ENCODE measurements at regions not wholly inside any gene's neighbourhood (a gene's known extent, or its start where the extent isn't known, plus 50 kb on each side); places are given as distances from the start of the nearest gene placed in this dataset.
A peak's percentile ranks its signal among the peaks of the same experiment; 100 is the strongest.

DNA sequence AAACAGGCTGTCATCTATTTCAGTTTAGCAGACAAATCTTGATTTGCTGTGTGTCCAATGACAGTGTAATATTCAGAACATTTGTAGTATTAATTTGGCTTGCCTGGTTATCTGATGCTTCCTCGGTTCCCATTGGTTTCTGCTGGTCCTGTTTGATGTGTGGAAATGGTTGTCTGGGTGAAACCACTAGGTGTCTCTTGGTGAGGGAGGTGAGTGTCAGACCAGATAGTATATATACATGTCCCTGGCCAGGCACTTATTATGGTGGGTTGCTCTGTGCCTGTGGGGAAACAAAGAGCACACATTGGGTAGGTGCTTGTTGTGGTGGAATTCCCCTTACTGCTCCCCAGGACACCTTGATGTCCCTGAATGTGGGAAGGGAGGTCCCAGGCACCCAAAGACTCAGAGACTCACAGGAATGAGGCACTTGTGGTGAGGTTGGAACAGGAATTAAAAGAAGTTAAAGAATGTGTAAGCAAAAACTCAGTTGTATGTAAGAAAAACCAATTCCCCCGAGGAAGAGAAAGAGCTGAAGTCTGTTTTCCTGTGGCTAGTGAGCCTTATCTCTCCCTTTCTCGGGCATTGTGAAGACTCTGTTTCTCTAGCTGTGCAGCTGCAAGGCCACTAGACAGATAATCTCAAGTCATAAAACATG, 1519.1 kb downstream of the BRINP3 start:
- no peak overlapping the region for H3K4me2 ChIP-seq
- ChIA-PET CTCF (no interaction called here), POLR2A (no interaction called here)
- H3K4me1 ChIP-seq = no peaks in the 10 kb centered on the region
- DNase-seq (ENCODE audit: low read depth in 1 of 2, low spot score in 1 of 2) = no peak
- H3K27ac ChIP-seq = no peak overlapping the region
- 26% methylated on average over 3 of the region's 3 CpGs for WGBS (ENCODE audit: missing lambda C conversion rate)
- FAIRE-seq = no peak
- peak in 1 of 2 experiments; percentile 43; a peak in 1 of 6 replicates for ATAC-seq
- H3K4me3 ChIP-seq = no peak overlapping the region
- H3K9me3 ChIP-seq = no peaks in the 10 kb centered on the region
- no peak for TF ChIP-seq RFX5 (IDR thresholded peaks at IDR 0.05)
- TF ChIP-seq SREBF2 (IDR thresholded peaks at IDR 0.05) = no peak
- TF ChIP-seq ZNF302 (CRISPR knock-in tag; IDR thresholded peaks at IDR 0.05) = no peak
- TF ChIP-seq ESRRA (IDR thresholded peaks at IDR 0.05; ENCODE audit: borderline replicate concordance, low read length) = no peak
- no peak for TF ChIP-seq EP300 (IDR thresholded peaks at IDR 0.05)
- TF ChIP-seq, protein P1, sequence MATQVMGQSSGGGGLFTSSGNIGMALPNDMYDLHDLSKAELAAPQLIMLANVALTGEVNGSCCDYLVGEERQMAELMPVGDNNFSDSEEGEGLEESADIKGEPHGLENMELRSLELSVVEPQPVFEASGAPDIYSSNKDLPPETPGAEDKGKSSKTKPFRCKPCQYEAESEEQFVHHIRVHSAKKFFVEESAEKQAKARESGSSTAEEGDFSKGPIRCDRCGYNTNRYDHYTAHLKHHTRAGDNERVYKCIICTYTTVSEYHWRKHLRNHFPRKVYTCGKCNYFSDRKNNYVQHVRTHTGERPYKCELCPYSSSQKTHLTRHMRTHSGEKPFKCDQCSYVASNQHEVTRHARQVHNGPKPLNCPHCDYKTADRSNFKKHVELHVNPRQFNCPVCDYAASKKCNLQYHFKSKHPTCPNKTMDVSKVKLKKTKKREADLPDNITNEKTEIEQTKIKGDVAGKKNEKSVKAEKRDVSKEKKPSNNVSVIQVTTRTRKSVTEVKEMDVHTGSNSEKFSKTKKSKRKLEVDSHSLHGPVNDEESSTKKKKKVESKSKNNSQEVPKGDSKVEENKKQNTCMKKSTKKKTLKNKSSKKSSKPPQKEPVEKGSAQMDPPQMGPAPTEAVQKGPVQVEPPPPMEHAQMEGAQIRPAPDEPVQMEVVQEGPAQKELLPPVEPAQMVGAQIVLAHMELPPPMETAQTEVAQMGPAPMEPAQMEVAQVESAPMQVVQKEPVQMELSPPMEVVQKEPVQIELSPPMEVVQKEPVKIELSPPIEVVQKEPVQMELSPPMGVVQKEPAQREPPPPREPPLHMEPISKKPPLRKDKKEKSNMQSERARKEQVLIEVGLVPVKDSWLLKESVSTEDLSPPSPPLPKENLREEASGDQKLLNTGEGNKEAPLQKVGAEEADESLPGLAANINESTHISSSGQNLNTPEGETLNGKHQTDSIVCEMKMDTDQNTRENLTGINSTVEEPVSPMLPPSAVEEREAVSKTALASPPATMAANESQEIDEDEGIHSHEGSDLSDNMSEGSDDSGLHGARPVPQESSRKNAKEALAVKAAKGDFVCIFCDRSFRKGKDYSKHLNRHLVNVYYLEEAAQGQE (IDR thresholded peaks at IDR 0.05) = no peak
- TF ChIP-seq, protein P2, sequence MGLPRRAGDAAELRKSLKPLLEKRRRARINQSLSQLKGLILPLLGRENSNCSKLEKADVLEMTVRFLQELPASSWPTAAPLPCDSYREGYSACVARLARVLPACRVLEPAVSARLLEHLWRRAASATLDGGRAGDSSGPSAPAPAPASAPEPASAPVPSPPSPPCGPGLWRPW (IDR thresholded peaks at IDR 0.05) = no peak
- TF ChIP-seq RAD21 (conservative IDR thresholded peaks at IDR 0.05 in 1 of 2, IDR thresholded peaks at IDR 0.05 in 1 of 2) = no peak
- no peak for TF ChIP-seq MYC (IDR thresholded peaks at IDR 0.05; ENCODE audit: borderline replicate concordance, low read length)

DNA sequence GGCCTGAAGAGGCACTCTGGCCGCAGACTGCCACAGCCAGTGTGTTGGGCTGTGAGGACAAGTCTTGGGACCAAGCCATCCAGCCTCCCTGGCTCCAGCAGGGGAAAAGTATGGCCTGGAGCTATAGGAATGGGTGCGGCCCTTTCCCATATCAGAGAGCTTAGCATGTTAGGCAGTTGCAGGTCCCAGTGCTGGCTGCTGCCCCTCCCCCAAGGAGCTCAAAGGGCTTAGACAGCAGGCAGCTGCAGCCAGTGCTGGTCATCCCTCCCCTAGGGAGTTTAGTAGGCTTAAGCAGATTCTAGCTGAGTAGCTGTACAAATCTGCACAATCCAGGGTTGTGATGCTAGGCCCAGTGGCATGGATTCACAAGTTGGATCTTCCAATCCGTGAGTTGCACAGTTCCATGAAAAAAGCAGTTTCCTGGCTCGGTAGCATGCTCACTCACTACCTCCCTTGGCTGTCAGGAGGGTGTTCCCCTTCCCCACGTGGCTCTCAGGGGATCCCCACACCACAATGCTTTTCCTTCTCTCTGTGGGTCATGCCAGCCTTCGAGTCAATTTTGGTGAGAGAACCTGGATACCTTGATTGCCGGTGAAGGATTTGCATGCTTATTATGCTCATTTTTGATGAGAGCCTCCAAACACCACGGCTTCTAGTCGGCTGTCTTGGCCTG, 1490.8 kb downstream of the BRINP3 start:
- Histone ChIP-seq H3K4me2 (no peak overlapping the region), H3K4me3 (no peak overlapping the region), H3K9me3 (no peaks in the 10 kb centered on the region), H3K27ac (no peak overlapping the region), H3K4me1 (no peaks in the 10 kb centered on the region)
- no peak for ATAC-seq
- DNase-seq (ENCODE audit: low read depth in 1 of 2, low spot score in 1 of 2) = no peak
- FAIRE-seq = no peak
- no peak for TF ChIP-seq SMC3 (IDR thresholded peaks at IDR 0.05)
- no peak for TF ChIP-seq MAFK (IDR thresholded peaks at IDR 0.05; ENCODE audit: partially characterized antibody)
- TF ChIP-seq, protein P3, sequence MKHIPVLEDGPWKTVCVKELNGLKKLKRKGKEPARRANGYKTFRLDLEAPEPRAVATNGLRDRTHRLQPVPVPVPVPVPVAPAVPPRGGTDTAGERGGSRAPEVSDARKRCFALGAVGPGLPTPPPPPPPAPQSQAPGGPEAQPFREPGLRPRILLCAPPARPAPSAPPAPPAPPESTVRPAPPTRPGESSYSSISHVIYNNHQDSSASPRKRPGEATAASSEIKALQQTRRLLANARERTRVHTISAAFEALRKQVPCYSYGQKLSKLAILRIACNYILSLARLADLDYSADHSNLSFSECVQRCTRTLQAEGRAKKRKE (CRISPR knock-in tag; IDR thresholded peaks at IDR 0.05; ENCODE audit: low read depth) = no peak
- TF ChIP-seq, protein P4, sequence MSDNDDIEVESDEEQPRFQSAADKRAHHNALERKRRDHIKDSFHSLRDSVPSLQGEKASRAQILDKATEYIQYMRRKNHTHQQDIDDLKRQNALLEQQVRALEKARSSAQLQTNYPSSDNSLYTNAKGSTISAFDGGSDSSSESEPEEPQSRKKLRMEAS (IDR thresholded peaks at IDR 0.05) = no peak
- no peak for TF ChIP-seq KDM5A (IDR thresholded peaks at IDR 0.05)
- no peak for TF ChIP-seq HDAC2 (IDR thresholded peaks at IDR 0.05)
- TF ChIP-seq, protein P5, sequence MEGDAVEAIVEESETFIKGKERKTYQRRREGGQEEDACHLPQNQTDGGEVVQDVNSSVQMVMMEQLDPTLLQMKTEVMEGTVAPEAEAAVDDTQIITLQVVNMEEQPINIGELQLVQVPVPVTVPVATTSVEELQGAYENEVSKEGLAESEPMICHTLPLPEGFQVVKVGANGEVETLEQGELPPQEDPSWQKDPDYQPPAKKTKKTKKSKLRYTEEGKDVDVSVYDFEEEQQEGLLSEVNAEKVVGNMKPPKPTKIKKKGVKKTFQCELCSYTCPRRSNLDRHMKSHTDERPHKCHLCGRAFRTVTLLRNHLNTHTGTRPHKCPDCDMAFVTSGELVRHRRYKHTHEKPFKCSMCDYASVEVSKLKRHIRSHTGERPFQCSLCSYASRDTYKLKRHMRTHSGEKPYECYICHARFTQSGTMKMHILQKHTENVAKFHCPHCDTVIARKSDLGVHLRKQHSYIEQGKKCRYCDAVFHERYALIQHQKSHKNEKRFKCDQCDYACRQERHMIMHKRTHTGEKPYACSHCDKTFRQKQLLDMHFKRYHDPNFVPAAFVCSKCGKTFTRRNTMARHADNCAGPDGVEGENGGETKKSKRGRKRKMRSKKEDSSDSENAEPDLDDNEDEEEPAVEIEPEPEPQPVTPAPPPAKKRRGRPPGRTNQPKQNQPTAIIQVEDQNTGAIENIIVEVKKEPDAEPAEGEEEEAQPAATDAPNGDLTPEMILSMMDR (IDR thresholded peaks at IDR 0.05) = no peak
- TF ChIP-seq BHLHE40 (IDR thresholded peaks at IDR 0.05; ENCODE audit: low read depth, low read length) = no peak
- TF ChIP-seq, protein P2 (IDR thresholded peaks at IDR 0.05) = no peak
- TF ChIP-seq HOXB5 (CRISPR knock-in tag; IDR thresholded peaks at IDR 0.05) = no peak
- no peak for TF ChIP-seq NFE2L2 (conservative IDR thresholded peaks at IDR 0.05; ENCODE audit: low read length)
- TF ChIP-seq POLR2A (IDR thresholded peaks at IDR 0.05; ENCODE audit: low read length) = no peak
- no peak for TF ChIP-seq JUN (IDR thresholded peaks at IDR 0.05)
- no peak for TF ChIP-seq RAD21 (conservative IDR thresholded peaks at IDR 0.05 in 1 of 2, IDR thresholded peaks at IDR 0.05 in 1 of 2)
- no peak for TF ChIP-seq JUNB (IDR thresholded peaks at IDR 0.05)
- TF ChIP-seq, protein P6, sequence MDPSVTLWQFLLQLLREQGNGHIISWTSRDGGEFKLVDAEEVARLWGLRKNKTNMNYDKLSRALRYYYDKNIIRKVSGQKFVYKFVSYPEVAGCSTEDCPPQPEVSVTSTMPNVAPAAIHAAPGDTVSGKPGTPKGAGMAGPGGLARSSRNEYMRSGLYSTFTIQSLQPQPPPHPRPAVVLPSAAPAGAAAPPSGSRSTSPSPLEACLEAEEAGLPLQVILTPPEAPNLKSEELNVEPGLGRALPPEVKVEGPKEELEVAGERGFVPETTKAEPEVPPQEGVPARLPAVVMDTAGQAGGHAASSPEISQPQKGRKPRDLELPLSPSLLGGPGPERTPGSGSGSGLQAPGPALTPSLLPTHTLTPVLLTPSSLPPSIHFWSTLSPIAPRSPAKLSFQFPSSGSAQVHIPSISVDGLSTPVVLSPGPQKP (IDR thresholded peaks at IDR 0.05; ENCODE audit: low read depth, low read length) = no peak
- TF ChIP-seq POLR2AphosphoS2 (conservative IDR thresholded peaks at IDR 0.05; ENCODE audit: low read length) = no peak
- TF ChIP-seq CHD4 (IDR thresholded peaks at IDR 0.05; ENCODE audit: borderline replicate concordance) = no peak
- TF ChIP-seq RARB (CRISPR knock-in tag; IDR thresholded peaks at IDR 0.05) = no peak
- no peak for TF ChIP-seq KDM1A (IDR thresholded peaks at IDR 0.05; ENCODE audit: low read depth)
- 45% methylated on average over 7 of the region's 9 CpGs for WGBS (ENCODE audit: missing lambda C conversion rate)
- ChIA-PET POLR2A (no interaction called here), CTCF (no interaction called here)

Measured in A549 (cell line).